ENCODE measurements at regions not wholly inside any gene's neighbourhood (a gene's known extent, or its start where the extent isn't known, plus 50 kb on each side); places are given as distances from the start of the nearest gene placed in this dataset.
A peak's percentile ranks its signal among the peaks of the same experiment; 100 is the strongest.

GRCh38 chr15:37261685-37262084, 161.3 kb upstream of the MEIS2 start:
- no peak for DNase-seq

- DNase-seq, result no peak
Measured at GRCh38 chr15:37262922-37263608, 162.7 kb upstream of the MEIS2 start.

- DNase-seq, result peak; percentile 33
Measured at GRCh38 chr15:37289109-37289765, 188.9 kb upstream of the MEIS2 start.

- no peak for DNase-seq
Measured at GRCh38 chr15:37291920-37292319, 191.6 kb upstream of the MEIS2 start.

- no peak for DNase-seq
Measured at GRCh38 chr15:37298271-37298670, 197.9 kb upstream of the MEIS2 start.

- no peak for DNase-seq
Measured at GRCh38 chr15:37339437-37339836, 239.1 kb upstream of the MEIS2 start.

GRCh38 chr15:37339856-37340255, 239.5 kb upstream of the MEIS2 start:
- no peak for DNase-seq

- no peak for DNase-seq
Measured at GRCh38 chr15:37340438-37340837, 240.1 kb upstream of the MEIS2 start.

GRCh38 chr15:37359101-37359892, 258.9 kb upstream of the MEIS2 start:
- no peak for DNase-seq

- no peak for DNase-seq
Measured at GRCh38 chr15:37359893-37360290, 259.5 kb upstream of the MEIS2 start.

GRCh38 chr15:37360724-37361123, 260.4 kb upstream of the MEIS2 start:
- no peak for DNase-seq

- DNase-seq, result no peak
Measured at GRCh38 chr15:37361621-37362020, 261.3 kb upstream of the MEIS2 start.

- no peak for DNase-seq
Measured at GRCh38 chr15:37362414-37362813, 262.1 kb upstream of the MEIS2 start.

- DNase-seq, result no peak
Measured at GRCh38 chr15:37368961-37369360, 268.6 kb upstream of the MEIS2 start.

GRCh38 chr15:37370941-37371340, 270.6 kb upstream of the MEIS2 start:
- DNase-seq, result no peak

- DNase-seq, result peak; percentile 41
Measured at GRCh38 chr15:37372064-37372463, 271.7 kb upstream of the MEIS2 start.

GRCh38 chr15:37375519-37375918, 275.2 kb upstream of the MEIS2 start:
- no peak for DNase-seq

- no peak for DNase-seq
Measured at GRCh38 chr15:37377428-37377827, 277.1 kb upstream of the MEIS2 start.

- DNase-seq, result no peak
Measured at GRCh38 chr15:37394402-37395099, 294.2 kb upstream of the MEIS2 start.

- DNase-seq, result no peak
Measured at GRCh38 chr15:37395100-37395468, 294.7 kb upstream of the MEIS2 start.

- DNase-seq, result no peak
Measured at GRCh38 chr15:37397266-37398022, 297.1 kb upstream of the MEIS2 start.

- no peak for DNase-seq
Measured at GRCh38 chr15:37416103-37416502, 315.8 kb upstream of the MEIS2 start.

- DNase-seq, result peak; percentile 53
Measured at GRCh38 chr15:37425541-37425940, 325.2 kb upstream of the MEIS2 start.

Data from EL (cell line).